Mesendoderm (in vitro differentiated cells): ENCODE measurements at regions not wholly inside any gene's neighbourhood (a gene's known extent, or its start where the extent isn't known, plus 50 kb on each side); places are given as distances from the start of the nearest gene placed in this dataset.

Experiments used
- DNase-seq: peaks from one replicate; pipeline ENCODE4 v3.0.0; 2013
- H2AK5ac ChIP-seq: 2 replicates; pipeline ENCODE4 v1.6.1; 2013; ENCODE audit warnings: low read length, inconsistent platforms
- H2BK120ac ChIP-seq: 2 replicates; pipeline ENCODE4 v1.6.1; 2013; ENCODE audit warnings: low read depth, mild to moderate bottlenecking, low read length, moderate library complexity, mixed read lengths
- H2BK15ac ChIP-seq: replicated peaks from 2 replicates; pipeline ENCODE4 v1.6.1; 2013; ENCODE audit warnings: low read depth, mild to moderate bottlenecking, moderate library complexity
- H2BK5ac ChIP-seq: 2 replicates; pipeline ENCODE4 v1.6.1; 2013; ENCODE audit warnings: low read length, inconsistent platforms
- H3K18ac ChIP-seq: 2 replicates; pipeline ENCODE4 v1.6.1; 2013; ENCODE audit warnings: mild to moderate bottlenecking, low read length, mixed read lengths
- H3K23ac ChIP-seq: one replicate; pipeline ENCODE4 v1.6.1; 2013; ENCODE audit warnings: low read length
- H3K27ac ChIP-seq: 2 replicates; pipeline ENCODE4 v1.5.1; 2013; ENCODE audit warnings: low read depth, mild to moderate bottlenecking, inconsistent platforms, low read length, moderate library complexity
- H3K27me3 ChIP-seq: 2 replicates; pipeline ENCODE4 v1.6.1; 2013; ENCODE audit warnings: low read length, control low read depth, mild to moderate bottlenecking, inconsistent platforms; ENCODE audit not compliant: insufficient read depth, poor library complexity
- H3K36me3 ChIP-seq: 2 replicates; pipeline ENCODE4 v1.6.1; 2013; ENCODE audit warnings: low read length, inconsistent platforms; ENCODE audit not compliant: control insufficient read depth, insufficient read depth
- H3K4ac ChIP-seq: one replicate; pipeline ENCODE4 v1.6.1; 2013; ENCODE audit warnings: low read depth, mild to moderate bottlenecking, low read length, moderate library complexity
- H3K4me1 ChIP-seq: 2 replicates; pipeline ENCODE4 v1.6.1; 2013; ENCODE audit warnings: low read depth, low read length, inconsistent platforms; ENCODE audit not compliant: control insufficient read depth
- H3K4me2 ChIP-seq: 2 replicates; pipeline ENCODE4 v1.6.1; 2013; ENCODE audit warnings: low read length
- H3K4me3 ChIP-seq: 2 replicates; pipeline ENCODE4 v1.5.1; 2013; ENCODE audit warnings: mild to moderate bottlenecking, low read length
- H3K56ac ChIP-seq: one replicate; pipeline ENCODE4 v1.6.1; 2013; ENCODE audit warnings: low read length
- H3K79me1 ChIP-seq: 2 replicates; pipeline ENCODE4 v1.6.1; 2013; ENCODE audit warnings: low read length, inconsistent platforms
- H3K79me2 ChIP-seq: 2 replicates; pipeline ENCODE4 v1.6.1; 2013; ENCODE audit warnings: mild to moderate bottlenecking, low read length; ENCODE audit not compliant: control insufficient read depth, insufficient read depth
- H3K9ac ChIP-seq: 2 replicates; pipeline ENCODE4 v1.6.1; 2013; ENCODE audit warnings: low read length, inconsistent platforms
- H4K5ac ChIP-seq: one replicate; pipeline ENCODE4 v1.6.1; 2013; ENCODE audit warnings: low read length
- H4K8ac ChIP-seq: one replicate; pipeline ENCODE4 v1.6.1; 2013; ENCODE audit warnings: low read depth, mild to moderate bottlenecking, control low read depth, low read length, moderate library complexity
- WGBS: extraction: QIAGEN DNeasy Blood & Tissue Kit; methylation state at CpG from one replicate; pipeline ENCODE4 v1.1.7; 2013; ENCODE audit warnings: low lambda C conversion rate, missing lambda C conversion rate; ENCODE audit not compliant: insufficient coverage; ENCODE audit errors: extremely low coverage; 5-methylcytosine and 5-hydroxymethylcytosine counted together

DNA sequence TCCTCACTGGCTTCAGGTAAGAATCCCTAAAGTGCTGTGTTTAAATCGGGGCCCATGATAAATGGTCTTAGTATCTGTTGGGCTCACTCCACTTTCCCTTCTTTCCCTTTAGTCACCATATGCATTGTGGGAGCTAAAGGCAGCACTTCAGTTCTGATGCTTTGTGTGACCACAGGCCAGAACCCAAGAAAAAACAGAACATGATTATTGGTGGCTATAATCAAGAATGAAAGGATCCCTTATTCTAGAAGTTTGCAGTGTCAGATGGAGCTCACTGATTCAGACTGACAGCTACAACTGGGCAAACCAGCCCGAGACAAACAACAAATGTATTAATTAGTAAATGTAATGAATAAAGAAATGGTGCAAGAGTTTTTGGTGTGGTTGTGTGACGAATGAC lies 57.3 kb upstream of the POMP start:
- no peak overlapping the region for H3K4ac ChIP-seq
- H3K23ac ChIP-seq: no peak overlapping the region
- H4K8ac ChIP-seq: no peak overlapping the region
- no peaks in the 10 kb centered on the region for H3K79me2 ChIP-seq
- H3K4me1 ChIP-seq: no peaks in the 10 kb centered on the region
- no peak overlapping the region for H2BK15ac ChIP-seq
- no peak overlapping the region for H4K5ac ChIP-seq
- no peaks in the 10 kb centered on the region for H3K27me3 ChIP-seq
- no peak overlapping the region for H3K56ac ChIP-seq
- H3K4me3 ChIP-seq: no peak overlapping the region
- DNase-seq: no peak
- no peak overlapping the region for H2BK5ac ChIP-seq
- H2AK5ac ChIP-seq: no peak overlapping the region
- H3K18ac ChIP-seq: no peak overlapping the region
- no peak overlapping the region for H3K27ac ChIP-seq
- 100% methylated on average over 1 of the region's 3 CpGs for WGBS
- H3K36me3 ChIP-seq: no peaks in the 10 kb centered on the region
- no peak overlapping the region for H3K9ac ChIP-seq
- no peaks in the 10 kb centered on the region for H3K79me1 ChIP-seq
- no peak overlapping the region for H2BK120ac ChIP-seq
- H3K4me2 ChIP-seq: no peak overlapping the region

DNA sequence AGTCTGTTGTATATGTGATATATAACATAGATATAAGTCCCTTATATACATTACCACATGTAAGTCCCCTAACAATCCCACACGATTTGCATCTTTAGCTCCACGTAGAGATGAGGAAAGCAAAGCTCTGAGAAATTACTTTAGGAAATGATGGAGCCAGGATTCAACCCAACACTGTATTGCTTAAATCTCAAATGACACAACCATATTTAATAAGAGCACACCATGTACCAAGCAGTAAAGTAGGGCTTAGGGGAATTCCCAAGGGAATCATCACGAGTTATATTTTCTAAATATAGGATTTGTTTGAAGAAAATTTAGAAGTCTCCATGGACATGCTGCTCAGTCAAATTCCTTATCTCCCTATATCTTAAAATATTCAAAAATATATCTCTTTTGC lies 61.3 kb upstream of the POMP start:
- Histone ChIP-seq H3K36me3 (no peaks in the 10 kb centered on the region), H3K4me2 (no peak overlapping the region), H3K27me3 (no peaks in the 10 kb centered on the region), H3K27ac (no peak overlapping the region), H3K23ac (no peak overlapping the region), H2BK15ac (no peak overlapping the region), H3K4ac (no peak overlapping the region), H3K4me1 (no peaks in the 10 kb centered on the region), H4K5ac (no peak overlapping the region), H3K4me3 (no peak overlapping the region), H2BK5ac (no peak overlapping the region), H2AK5ac (no peak overlapping the region), H4K8ac (no peak overlapping the region), H3K56ac (no peak overlapping the region), H2BK120ac (no peak overlapping the region), H3K9ac (no peak overlapping the region), H3K79me1 (no peaks in the 10 kb centered on the region), H3K79me2 (no peaks in the 10 kb centered on the region), H3K18ac (no peak overlapping the region)
- no peak for DNase-seq
- WGBS: no CpG with 5 or more reads among the region's 3 CpGs

- Histone ChIP-seq H3K79me2 (no peaks in the 10 kb centered on the region), H3K4ac (no peak overlapping the region), H3K27me3 (no peaks in the 10 kb centered on the region), H4K5ac (no peak overlapping the region), H2AK5ac (no peak overlapping the region), H3K4me3 (no peak overlapping the region), H3K23ac (no peak overlapping the region), H3K9ac (no peak overlapping the region), H3K4me2 (no peak overlapping the region), H2BK120ac (no peak overlapping the region), H3K18ac (no peak overlapping the region), H4K8ac (no peak overlapping the region), H3K4me1 (peaks cover 2% of the 10 kb centered on the region), H2BK5ac (no peak overlapping the region), H3K36me3 (no peaks in the 10 kb centered on the region), H3K56ac (no peak overlapping the region), H3K27ac (no peak overlapping the region), H3K79me1 (no peaks in the 10 kb centered on the region), H2BK15ac (no peak overlapping the region)
- no CpG with 5 or more reads among the region's 12 CpGs for WGBS
- no peak for DNase-seq
Observed at GRCh38 chr13:28590461-28590860, 68.5 kb upstream of the POMP start.

GRCh38 chr13:28588296-28588695 lies 70.6 kb upstream of the POMP start:
- Histone ChIP-seq H3K79me1 (no peaks in the 10 kb centered on the region), H3K27ac (no peak overlapping the region), H2BK5ac (no peak overlapping the region), H2BK120ac (no peak overlapping the region), H3K4me1 (peaks cover 2% of the 10 kb centered on the region), H2AK5ac (no peak overlapping the region), H4K8ac (no peak overlapping the region), H3K18ac (no peak overlapping the region), H3K79me2 (no peaks in the 10 kb centered on the region), H2BK15ac (no peak overlapping the region), H3K4ac (no peak overlapping the region), H3K4me3 (no peak overlapping the region), H3K23ac (no peak overlapping the region), H3K27me3 (no peaks in the 10 kb centered on the region), H3K4me2 (no peak overlapping the region), H4K5ac (no peak overlapping the region), H3K36me3 (no peaks in the 10 kb centered on the region), H3K9ac (no peak overlapping the region), H3K56ac (no peak overlapping the region)
- DNase-seq: no peak
- WGBS: no CpG with 5 or more reads among the region's 5 CpGs

DNA sequence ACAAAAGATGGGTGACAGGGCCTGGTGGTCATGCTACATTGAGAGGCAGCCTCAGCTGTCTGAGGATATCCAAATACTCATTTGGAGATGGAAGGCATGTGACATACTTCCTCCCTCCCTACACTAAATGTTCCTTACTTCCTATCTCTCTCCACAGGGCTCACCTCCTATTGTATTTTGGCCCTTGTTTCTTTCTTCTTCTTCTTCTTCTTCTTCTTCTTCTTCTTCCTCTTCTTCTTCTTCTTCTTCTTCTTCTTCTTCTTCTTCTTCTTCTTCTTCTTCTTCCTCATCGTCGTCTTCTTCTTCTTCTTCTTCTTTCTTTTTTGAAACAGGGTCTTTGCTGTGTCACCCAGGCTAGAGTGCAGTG lies 71.8 kb upstream of the POMP start:
- no peak overlapping the region for H3K18ac ChIP-seq
- H2BK120ac ChIP-seq: no peak overlapping the region
- no CpG with 5 or more reads among the region's 2 CpGs for WGBS
- H2BK5ac ChIP-seq: no peak overlapping the region
- no peak overlapping the region for H3K4me2 ChIP-seq
- no peak overlapping the region for H2AK5ac ChIP-seq
- no peak overlapping the region for H4K5ac ChIP-seq
- H2BK15ac ChIP-seq: no peak overlapping the region
- H3K36me3 ChIP-seq: no peaks in the 10 kb centered on the region
- no peaks in the 10 kb centered on the region for H3K79me1 ChIP-seq
- no peak overlapping the region for H3K4me3 ChIP-seq
- H3K4me1 ChIP-seq: peaks cover 2% of the 10 kb centered on the region
- DNase-seq: no peak
- H3K27ac ChIP-seq: no peak overlapping the region
- no peak overlapping the region for H3K56ac ChIP-seq
- no peaks in the 10 kb centered on the region for H3K79me2 ChIP-seq
- H4K8ac ChIP-seq: no peak overlapping the region
- no peaks in the 10 kb centered on the region for H3K27me3 ChIP-seq
- no peak overlapping the region for H3K23ac ChIP-seq
- no peak overlapping the region for H3K9ac ChIP-seq
- H3K4ac ChIP-seq: no peak overlapping the region

DNA sequence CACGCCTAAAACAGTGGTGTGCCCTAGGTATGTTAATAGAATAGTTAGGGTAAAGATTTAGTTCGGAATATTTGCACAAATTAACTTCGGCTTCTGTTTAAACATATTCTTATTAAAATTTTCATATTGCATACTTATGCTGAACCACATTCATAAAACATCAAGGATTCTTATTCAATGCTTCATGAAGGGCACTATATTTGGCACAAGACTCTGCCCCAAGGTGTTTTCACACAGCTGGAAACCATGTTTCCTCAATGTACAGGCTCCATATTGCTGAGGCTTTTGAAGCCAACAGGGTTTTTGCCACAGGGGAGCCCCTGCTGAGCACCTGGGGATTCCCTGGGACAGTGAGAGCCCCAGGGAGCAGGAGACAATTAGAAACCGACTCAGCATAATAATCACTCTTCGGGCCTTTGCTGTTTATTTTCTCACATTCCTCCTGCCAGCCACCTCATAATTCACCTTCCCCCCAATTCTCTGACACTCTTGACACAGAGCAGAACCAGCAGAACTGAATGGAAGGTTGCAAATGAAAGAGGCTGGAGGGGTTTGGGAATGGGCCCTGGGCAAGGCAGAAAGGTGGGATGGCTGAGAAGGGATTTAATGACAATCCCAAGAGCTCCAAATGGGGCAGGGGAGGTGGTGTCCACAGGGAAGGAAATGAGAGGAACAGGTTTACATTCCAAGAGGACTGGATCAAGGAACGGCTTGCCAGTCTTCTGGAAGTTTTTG lies 72.3 kb upstream of the POMP start:
- no peak overlapping the region for H2BK120ac ChIP-seq
- H2AK5ac ChIP-seq: no peak overlapping the region
- H3K9ac ChIP-seq: no peak overlapping the region
- H4K8ac ChIP-seq: no peak overlapping the region
- no peak overlapping the region for H3K4me3 ChIP-seq
- no CpG with 5 or more reads among the region's 6 CpGs for WGBS
- H3K4me1 ChIP-seq: peaks cover 2% of the 10 kb centered on the region
- H3K79me2 ChIP-seq: no peaks in the 10 kb centered on the region
- H3K36me3 ChIP-seq: no peaks in the 10 kb centered on the region
- DNase-seq: peak; percentile 7
- H2BK5ac ChIP-seq: no peak overlapping the region
- no peak overlapping the region for H3K23ac ChIP-seq
- no peak overlapping the region for H4K5ac ChIP-seq
- H2BK15ac ChIP-seq: no peak overlapping the region
- H3K27ac ChIP-seq: no peak overlapping the region
- H3K4ac ChIP-seq: no peak overlapping the region
- H3K79me1 ChIP-seq: no peaks in the 10 kb centered on the region
- H3K27me3 ChIP-seq: no peaks in the 10 kb centered on the region
- no peak overlapping the region for H3K56ac ChIP-seq
- H3K18ac ChIP-seq: no peak overlapping the region
- H3K4me2 ChIP-seq: no peak overlapping the region
